ENCODE measurements at regions not wholly inside any gene's neighbourhood (a gene's known extent, or its start where the extent isn't known, plus 50 kb on each side); places are given as distances from the start of the nearest gene placed in this dataset.

DNA sequence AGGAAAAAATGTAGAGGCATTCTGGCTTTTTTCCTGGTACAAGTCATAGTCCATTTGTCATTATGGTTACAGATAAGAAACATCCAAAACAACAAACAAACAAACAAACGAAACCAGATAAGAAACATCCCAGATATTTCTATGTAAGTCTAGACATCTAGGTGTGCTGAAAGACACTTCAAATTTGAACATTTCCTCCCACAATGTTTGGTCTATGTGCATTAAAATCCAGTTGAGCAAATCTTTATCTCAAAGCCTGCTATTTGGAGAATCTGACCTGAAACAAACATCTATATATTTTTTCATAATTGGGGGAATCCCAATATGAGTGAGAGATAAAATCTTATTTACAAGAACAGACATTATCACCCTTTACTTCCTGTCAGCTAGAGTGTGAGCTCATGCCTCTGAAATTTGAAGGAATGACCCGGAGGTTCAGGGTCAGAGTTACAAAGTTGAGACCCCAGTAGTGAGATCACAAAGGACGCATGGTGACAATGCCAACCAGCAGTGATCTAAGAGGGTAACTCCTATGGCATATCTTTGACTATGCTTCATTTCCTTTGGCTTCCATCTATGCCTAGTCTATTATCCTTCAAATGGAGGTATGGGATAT is 182.9 kb upstream of the ATP1B1 start:
- no peak for DNase-seq

DNA sequence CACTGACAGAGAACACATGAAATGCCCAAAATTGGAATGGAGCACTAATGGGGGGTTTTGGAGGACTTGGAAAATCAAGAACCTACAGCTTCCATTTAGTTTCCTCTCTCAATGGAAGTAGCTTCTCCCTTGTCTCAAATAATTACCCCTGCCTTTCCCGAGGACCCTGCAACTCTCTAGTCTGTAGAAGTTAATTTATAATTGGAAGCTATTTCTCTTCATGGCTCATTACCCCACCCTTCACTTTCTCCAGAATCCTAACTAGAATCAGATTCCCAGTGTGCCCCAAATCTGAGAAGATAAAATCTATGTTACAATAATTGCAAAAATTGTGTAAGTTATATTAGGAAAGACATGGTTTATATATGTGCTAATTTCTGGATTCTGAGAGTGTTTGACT is 181.5 kb upstream of the ATP1B1 start:
- DNase-seq: no peak

DNA sequence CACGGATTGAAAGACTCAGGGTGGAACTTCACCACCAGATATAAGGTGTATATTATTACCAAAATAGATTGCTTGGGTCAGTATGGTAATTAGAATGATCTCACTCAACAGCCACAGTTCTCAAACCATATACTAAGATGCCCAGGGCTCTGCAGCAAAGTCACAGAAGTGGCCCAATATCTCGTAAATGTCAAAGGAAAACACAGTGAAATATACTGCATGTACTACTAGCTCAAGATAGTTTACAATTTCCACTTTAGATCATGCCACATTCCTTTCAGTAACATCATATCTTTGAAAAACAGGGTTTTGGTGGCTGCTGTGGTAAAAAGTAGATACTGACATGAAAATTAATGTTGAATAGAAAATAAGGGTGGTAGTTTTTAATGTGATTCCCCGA is 180.3 kb upstream of the ATP1B1 start:
- DNase-seq: no peak

DNA sequence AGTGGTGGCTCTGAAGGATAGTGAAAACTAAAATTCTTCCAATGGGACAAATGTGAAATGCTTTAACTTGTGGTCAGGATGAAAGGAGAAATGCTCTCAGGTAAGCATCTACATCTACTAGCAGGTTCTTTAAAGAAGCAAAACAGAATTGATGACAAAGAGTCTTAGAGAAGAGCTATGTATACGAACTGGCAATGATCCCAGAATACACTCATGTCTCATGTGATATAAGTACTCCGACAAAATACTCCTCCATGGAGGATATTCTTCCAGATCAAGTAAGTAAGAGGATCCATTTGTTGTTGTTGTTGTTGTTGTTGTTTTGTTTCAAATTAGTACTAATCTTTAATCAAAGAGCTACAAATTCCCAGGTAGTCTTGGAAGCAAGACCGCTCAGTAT is 174.0 kb upstream of the ATP1B1 start:
- no peak for DNase-seq

DNA sequence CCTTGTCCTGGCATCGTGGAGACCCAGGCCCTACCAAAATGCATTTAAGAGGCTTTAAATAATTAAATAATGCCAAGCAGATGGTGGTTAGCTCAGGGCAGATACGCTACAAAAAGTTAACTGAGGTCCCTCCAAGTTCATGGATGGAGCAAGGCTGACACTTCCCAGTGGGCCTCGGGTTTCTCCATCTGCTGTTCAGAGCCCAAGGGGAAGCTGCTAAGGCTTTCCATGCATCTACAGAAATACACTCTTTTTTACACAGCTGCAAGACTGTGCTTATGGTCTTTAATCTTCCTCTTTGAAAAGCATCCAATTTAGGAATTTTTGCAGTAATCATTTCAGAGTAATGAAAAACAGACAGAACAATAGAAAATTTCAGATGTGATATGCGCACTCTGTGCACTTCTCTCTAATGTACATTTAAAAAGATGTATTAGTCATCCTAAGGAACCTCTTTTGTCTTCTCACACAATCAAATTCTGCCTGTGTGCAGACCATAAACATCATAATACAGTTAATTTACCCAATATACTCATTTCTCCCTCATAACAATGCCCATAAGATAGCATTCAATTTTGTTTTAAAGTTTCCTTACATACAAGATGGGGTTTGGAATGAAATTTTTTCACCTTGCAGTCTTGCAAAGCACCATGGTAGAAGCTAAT is 173.2 kb upstream of the ATP1B1 start:
- DNase-seq: no peak

DNA sequence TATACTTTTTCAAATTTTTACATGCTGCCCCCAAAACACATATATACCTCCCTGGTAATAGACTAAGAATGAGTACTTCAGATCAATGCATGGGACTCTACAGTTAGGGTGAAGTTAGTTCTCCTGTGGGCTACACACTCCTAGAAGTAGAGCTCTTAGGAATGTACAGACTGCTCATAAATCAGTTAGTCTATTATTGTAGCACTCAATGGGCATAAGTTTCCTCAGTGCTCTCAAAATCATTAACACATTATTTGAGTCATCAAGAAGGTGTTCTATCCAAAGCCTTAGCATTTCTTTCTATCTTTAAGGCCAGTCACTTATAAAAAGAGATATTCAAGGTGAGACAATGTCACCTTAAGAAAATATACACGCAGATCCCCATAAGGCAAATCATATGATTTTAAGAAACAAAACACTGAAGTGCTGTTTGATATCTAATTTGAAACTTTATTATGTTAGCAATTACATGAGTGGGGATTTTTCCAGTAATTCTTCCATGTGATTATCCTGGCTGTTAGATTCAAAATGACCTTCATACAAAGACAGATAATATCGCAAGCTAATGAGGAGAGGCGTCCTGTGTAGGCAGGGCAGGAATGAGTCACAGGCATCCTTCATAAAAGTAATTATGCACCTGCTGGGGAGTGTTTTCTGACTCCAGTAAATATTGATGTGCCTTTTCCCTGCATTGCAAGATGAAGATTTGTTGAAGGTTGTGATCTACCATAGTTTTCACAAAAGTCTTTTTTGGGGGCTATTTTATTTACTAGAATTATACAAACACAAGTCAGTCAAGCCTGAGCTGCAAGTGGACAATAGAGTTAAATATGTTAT is 167.2 kb upstream of the ATP1B1 start:
- DNase-seq: no peak

DNA sequence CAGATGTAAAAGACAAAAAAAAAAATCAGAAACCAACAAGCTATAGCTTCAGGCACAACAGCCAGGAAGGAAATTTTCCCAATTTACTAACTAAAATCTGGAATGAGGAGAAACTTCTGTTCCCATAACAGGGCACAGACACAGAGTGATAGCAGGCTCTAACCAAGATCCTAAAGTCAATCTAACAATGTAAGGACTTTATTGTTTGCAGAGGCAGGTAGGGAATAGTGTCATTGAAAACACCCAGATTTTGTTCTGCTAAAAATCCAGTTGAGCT is 166.6 kb upstream of the ATP1B1 start:
- DNase-seq: no peak

DNA sequence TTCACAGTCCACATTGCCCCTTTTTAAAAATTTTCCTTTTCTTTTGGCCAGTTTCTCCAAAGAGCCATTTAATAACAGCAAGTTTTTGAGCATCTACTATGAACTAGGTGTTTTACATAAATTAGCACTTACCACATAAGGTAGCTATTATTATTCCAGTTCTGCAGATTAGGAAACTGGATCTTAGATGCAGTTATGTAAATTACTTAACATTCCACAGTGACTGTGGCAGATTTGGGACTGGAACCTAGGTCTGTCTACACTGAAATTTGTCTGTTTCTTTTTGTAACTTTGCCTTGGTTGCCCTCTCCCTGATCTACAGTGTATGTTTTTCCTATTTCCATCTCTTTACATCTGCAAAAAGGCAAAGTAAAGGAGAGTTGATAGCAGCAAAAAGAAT is 164.8 kb upstream of the ATP1B1 start:
- no peak for DNase-seq

DNA sequence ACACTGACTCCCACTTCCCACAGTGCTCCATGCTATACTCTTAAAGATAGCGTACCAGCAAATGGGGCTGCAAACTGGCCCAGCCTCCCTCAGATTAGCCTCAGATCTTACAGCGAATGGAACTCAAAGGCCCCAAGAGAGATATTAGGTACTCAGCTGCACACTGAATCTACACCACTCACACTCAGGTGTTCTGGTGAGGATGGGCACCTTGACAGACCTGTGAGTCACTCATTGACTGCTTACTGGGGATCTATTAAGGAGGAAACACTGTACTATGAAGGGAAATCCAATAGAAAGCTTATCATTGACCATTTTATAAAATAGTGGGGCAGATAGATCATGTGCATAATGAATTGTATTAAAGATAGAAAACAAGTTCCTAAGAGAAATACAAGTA is 164.3 kb upstream of the ATP1B1 start:
- no peak for DNase-seq

DNA sequence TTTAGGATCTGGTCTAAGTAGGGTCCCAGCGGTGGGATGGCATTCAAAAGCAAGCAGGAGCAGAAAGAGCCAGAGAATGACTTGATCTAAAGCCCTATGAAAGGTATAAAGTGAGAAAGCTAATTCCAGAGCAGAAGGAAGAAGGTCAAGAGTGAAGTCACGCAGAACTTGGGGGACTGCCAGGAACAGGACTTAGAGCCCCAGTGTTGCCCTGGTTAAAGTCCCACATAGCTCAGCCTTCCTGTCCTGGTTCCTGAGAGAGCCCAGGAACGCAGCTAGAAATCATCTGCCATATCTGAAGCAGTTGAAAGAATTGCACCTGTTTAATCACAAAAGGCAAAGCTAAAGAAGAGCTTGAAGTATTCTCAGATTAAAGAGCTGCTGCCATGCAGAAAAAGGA is 160.6 kb upstream of the ATP1B1 start:
- no peak for DNase-seq

DNA sequence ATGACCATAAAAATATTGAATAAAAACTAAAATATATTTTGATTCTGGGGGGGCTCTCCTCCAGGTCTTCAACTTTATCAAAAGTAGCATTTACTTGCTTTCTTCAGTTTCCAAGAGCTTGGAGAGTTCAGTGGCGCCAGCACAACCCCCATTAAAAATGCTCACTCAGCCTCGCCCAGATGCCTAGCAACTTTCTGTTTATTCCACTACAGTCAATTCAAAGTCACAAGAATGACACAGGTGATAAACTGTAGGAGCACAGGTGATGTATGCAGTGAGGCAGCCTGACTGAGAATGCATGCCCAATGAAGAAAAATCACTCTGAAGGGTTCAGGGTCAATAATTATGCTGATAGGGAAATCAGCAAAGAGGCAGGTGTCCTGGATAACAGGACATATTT is 159.4 kb upstream of the ATP1B1 start:
- DNase-seq: no peak

DNA sequence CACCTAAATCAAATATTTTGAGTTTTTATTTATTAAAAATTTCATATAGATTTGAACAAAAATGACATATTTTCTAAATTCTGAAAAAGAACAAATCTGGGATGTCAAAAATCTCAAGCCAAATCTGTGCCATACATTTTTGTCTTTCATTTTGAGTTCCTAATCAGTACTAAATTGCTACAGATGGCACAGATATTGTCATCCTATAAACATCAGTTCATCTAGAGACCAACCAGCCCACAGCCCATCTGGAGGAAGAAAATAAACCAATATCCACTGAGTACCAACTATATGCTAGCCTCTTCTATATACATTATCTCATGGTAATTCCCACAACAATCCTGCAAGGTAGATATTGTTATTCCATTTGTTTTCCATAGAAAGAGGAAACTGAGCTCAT is 156.8 kb upstream of the ATP1B1 start:
- no peak for DNase-seq

DNA sequence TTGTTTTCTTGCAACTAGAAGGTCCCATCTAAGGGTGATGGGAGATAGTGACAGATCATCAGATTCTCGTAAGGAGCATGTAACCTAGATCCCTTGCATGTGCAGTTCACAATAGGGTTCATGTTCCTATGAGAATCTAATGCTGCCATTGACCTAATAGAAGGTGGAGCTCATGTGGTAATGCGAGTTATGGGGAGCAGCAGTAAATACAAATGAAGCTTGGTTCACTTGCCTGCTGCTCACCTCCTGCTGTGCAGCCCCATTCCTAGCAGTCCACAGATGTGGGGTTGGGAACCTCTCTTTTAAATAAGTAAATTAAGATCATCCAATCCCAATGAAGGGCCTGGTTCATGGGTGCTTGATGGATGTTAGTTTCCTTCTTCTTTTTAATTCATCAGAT is 148.7 kb upstream of the ATP1B1 start:
- no peak for DNase-seq

DNA sequence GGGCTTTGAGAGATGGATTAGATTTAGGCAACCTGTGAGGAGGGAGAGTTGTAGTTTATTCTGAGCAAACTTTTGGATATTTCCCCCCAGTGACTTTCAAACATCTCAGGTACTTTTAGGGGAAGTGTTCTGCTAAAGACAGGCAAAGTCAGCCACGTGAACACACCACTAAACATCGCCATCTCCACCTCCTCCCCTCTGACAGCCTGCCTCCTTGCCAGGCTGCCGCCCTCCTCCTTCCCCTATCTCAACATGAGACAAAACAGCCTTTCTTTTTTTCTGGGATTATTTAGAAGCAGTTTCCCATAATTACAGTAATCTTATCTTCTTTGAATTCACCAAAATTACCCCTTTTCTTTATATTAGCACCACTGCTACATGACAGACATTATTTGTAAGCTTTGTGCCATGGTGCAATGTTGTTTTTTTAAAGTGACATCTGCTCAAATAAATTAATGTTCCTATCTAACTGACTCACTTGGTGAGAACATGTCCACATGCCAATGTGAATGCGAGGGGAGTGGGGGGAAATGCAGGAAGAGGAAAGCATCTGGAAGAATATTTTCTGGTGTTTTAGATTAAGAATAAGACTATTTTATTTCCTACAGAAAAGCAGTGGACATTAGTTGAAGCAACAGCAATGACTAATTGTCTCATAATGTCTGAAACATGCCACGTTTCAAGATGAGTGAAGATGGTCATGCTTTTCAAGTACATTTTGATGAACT is 147.8 kb upstream of the ATP1B1 start:
- DNase-seq: no peak

DNA sequence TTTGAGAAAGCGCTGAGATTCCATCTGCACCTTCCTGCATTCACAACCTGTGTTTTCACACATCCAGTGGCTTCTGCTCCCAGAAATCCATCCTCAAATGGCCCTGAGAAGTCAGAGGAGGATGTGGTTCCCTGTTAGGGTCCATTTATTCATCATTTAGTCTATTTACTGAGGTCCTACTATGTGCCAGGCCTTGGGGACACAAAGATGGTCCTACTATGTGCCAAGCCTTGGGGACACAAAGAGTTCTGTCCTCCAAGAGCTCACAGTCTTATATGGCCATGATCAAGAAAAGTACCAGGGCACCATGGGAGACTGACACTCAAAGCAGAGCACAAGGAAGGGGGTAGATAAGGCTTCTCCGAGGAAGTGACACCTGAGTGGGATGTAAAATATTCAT is 147.1 kb upstream of the ATP1B1 start:
- no peak for DNase-seq

DNA sequence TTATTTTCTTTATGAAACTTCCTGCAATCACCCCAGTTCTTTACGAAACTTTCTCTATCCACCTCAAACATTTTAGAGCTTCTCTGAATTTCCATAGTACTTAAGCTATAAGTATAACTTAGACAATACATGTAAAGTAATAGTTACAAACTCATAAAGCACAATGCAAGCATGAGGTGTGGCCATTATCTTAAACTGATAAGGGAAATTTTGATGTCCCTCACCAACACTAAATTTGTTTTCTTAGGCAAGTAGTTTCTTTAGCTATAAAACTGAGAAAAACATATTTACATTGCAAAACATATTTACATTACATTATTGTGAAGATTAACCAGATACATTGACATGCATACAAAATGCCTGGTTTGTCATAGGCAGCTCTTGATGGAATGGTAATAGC is 146.4 kb upstream of the ATP1B1 start:
- DNase-seq: no peak

DNA sequence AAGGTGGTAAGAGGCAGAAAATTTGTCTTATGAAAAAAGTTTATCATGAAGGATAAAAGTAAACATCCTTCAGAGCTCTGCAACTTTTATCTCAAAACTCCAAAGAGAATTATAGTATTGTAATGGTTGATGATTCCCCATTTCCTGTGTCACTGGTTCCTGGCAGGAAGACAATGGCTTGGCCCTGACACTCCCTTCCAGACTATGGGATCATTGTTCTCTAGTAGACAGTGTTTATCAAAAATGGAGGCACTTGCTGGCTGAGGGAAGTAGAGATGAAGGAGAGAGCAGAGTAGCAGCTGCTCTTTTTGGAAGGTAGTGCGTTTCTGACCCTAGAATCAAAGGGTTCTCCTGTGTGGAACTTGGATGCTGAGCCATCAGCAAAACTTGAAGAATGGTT is 145.9 kb upstream of the ATP1B1 start:
- DNase-seq: no peak

DNA sequence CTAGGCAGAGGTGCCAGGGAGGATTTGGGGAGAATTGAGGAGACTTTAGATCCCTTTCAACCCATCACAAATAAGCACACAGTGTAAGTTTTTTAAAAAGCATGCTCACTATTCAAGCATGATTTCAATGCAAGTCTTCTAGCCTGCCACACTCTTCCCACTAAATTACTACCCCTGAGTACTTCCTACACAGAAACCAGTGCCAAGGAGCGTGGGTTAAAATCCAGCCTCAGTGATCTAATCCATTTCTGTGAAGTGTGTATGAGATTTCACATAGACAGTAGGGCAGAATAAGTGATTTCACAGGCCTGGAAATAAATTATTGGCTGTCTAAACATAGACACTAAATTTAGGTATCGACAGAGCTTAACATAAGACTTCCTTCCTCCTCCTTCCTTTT is 142.9 kb upstream of the ATP1B1 start:
- no peak for DNase-seq

DNA sequence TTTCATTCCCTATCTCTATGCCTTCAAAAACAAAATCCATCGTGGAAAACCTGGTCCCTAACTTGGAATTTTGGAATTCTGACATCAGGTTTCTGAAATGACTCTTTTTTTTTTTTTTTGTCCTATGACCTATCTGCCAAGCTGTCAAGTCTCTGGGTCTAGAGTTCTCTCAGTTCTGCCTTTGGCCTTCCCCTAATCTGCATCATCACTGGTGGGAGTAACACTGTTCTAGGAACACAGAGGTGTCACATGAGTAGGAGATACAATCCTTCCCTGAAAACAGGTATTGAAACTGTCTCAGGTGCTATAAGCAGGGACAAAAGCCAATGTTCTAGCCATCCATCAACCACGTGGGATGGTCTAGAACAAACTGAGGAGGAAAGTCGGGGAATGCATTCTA is 142.0 kb upstream of the ATP1B1 start:
- no peak for DNase-seq

DNA sequence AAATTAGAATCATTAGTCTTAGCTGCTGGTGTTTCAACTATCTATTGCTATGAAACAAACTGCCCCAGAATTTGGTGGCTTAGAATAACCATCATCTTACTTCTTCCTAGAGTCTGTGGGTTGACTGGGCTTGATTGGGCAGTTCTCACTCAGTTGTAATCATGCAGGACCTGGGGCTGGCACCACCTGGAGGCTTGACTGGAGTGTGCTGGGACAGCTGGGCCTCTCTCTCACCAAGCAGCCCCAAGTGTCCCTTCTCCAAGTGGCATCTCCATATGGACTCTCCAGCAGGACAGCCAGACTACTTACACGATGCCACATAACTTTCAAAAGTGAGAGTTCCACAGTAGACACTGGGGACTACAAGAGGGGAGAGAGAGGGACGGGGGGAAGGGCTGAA is 140.3 kb upstream of the ATP1B1 start:
- DNase-seq: no peak

DNA sequence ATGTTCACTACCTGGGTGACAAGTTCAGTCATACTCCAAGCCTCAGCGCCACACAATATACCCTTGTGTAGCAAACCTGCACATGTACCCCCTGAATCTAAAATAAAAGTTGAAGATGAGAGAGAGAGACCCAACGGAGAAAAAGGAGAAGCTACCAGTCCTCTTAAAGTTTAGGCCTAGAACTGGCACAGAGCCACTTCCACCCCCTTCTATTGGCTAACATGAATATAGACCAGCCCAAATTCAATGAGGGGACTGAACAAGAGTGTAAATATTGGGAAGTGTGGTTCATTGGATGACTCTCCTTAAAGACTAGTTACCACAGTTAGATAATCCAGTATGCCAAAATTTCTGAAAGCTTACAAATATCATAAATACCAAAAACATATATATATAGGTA is 139.9 kb upstream of the ATP1B1 start:
- DNase-seq: no peak

DNA sequence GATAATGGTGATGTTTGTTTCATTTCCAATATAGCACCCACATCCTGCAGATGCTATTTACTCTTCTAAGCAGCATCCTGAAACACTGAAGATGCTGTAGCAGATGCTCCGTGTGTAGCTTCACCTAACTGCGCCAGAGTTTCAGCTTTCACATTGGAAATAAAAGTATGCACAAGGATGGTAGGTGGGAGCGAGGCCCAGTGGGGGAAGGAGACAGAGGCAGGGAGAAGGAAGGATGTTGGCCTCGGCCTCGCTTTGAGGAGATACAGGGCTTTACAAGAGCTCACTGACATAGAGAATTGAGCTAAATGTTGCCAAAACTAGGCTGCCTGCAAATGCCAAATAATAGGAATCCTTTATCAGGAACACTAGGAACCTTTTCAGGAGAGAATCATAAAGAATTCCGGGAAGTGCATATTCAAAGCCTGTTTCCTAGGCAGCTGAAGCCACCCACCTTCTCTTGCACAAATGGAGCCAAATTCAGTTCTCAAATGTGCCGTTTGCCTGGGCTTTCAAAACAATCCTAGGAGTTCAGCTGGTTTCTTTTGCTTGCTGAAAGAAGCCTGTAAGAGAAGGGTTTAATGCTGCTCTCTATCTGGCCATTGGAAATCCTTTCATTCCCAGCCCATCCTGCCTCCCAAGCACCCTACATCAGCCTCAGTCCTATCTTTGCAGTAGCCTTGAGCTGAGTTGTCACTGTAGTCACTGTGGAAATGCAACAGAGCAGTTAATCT is 135.4 kb upstream of the ATP1B1 start:
- DNase-seq: no peak

DNA sequence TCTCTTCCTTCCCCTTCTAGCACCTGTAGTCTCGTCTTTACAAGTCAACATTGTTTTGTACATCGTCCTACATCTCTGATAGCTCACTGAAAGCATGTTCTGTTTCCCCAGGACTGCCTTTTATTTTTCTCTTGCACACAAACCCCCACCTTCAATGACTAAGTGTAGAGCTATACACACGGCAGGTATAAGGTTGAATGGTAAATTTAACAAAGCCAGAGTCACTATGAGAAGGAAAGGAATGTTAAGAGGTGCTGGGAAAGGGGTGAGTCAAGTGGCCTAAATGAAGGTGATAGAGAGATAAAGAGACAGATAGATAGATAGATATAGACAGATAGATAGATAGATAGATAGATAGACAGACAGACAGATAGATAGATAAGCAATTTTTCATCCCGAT is 134.3 kb upstream of the ATP1B1 start:
- no peak for DNase-seq
